SK-N-SH (cell line): ENCODE measurements at regions not wholly inside any gene's neighbourhood (a gene's known extent, or its start where the extent isn't known, plus 50 kb on each side); places are given as distances from the start of the nearest gene placed in this dataset.

ENCODE experiments used
- CTCF ChIA-PET: fragments of 300-600, 350-600 bp; formaldehyde crosslinking; extraction: SDS; loops from one replicate; lab custom pipeline; 2021; lab: Yijun Ruan, JAX
- POLR2A ChIA-PET: fragments of 350-600 bp; sonication (Branson Sonifier 250); formaldehyde crosslinking; extraction: SDS; loops from one replicate; lab custom pipeline; 2020; ENCODE audit warnings: antibody characterized with exemption, inconsistent platforms; lab: Yijun Ruan, JAX
- DNase-seq: peaks from one replicate; pipeline ENCODE4 v3.0.0; 2012
- H2AFZ ChIP-seq: fragments of 200-600 bp; sonication (generic); 2 replicates; pipeline ENCODE4 v1.8.1; 2016; ENCODE audit warnings: antibody characterized with exemption, mild to moderate bottlenecking, low read depth
- H3F3A ChIP-seq: fragments of 200-600 bp; sonication (generic); replicated peaks from 2 replicates; pipeline ENCODE3; 2016; ENCODE audit warnings: antibody characterized with exemption, mild to moderate bottlenecking; ENCODE audit not compliant: insufficient read depth
- H3K27ac ChIP-seq, 2 experiments: fragments of 200-500 bp in 1 of 2; fragments of 200-600 bp in 1 of 2; sonication (Bioruptor generic) in 1 of 2; sonication (generic), shearing (Covaris generic) in 1 of 2; 2 replicates each; pipeline versions ENCODE4 v1.5.1 to v1.6.1; 2014 to 2016; ENCODE audit warnings: low read depth in 2 of 2, inconsistent platforms in 1 of 2, low read length in 1 of 2, mild to moderate bottlenecking in 1 of 2, mixed read lengths in 1 of 2
- H3K27me3 ChIP-seq: fragments of 200-600 bp; sonication (generic), shearing (Covaris generic); 2 replicates; pipeline ENCODE4 v1.6.1; 2016; ENCODE audit warnings: mixed run types; ENCODE audit not compliant: insufficient read depth
- H3K36me3 ChIP-seq, 2 experiments: fragments of 200-500 bp in 1 of 2; fragments of 200-600 bp in 1 of 2; sonication (Bioruptor generic) in 1 of 2; sonication (generic) in 1 of 2; replicated peaks in 1 of 2; 2 replicates each; pipeline versions ENCODE3 to v1.5.1; 2014 to 2016; ENCODE audit warnings: low read length in 1 of 2, mild to moderate bottlenecking in 1 of 2; ENCODE audit not compliant: insufficient read depth in 2 of 2, control insufficient read depth in 1 of 2
- H3K4me1 ChIP-seq, 2 experiments: fragments of 200-500 bp in 1 of 2; fragments of 200-600 bp in 1 of 2; sonication (Bioruptor generic) in 1 of 2; sonication (generic), shearing (Covaris generic) in 1 of 2; 2 replicates each; pipeline versions ENCODE4 v1.5.1 to v1.6.1; 2014 to 2016; ENCODE audit warnings: low read depth in 1 of 2, low read length in 1 of 2, mixed run types in 1 of 2; ENCODE audit not compliant: insufficient read depth in 2 of 2, control insufficient read depth in 1 of 2
- H3K4me2 ChIP-seq: fragments of 200-600 bp; sonication (generic), shearing (Covaris generic); 2 replicates; pipeline ENCODE4 v1.6.1; 2017; ENCODE audit warnings: mixed run types
- H3K4me3 ChIP-seq, 2 experiments: fragments of 200-500 bp in 1 of 2; fragments of 200-600 bp in 1 of 2; sonication (Bioruptor generic) in 1 of 2; sonication (generic), shearing (Covaris generic) in 1 of 2; 2 replicates each; pipeline versions ENCODE4 v1.5.1 to v1.8.1; 2014 to 2016; ENCODE audit warnings: low read depth in 2 of 2, inconsistent platforms in 1 of 2, low read length in 1 of 2, mild to moderate bottlenecking in 1 of 2, mixed read lengths in 1 of 2, moderate library complexity in 1 of 2
- H3K79me2 ChIP-seq: fragments of 200-600 bp; sonication (generic); 2 replicates; pipeline ENCODE4 v1.8.1; 2017; ENCODE audit warnings: mild to moderate bottlenecking; ENCODE audit not compliant: insufficient read depth
- H3K9ac ChIP-seq: fragments of 200-600 bp; sonication (generic); 2 replicates; pipeline ENCODE4 v1.6.1; 2017; ENCODE audit warnings: mixed run types
- H3K9me2 ChIP-seq: fragments of 200-600 bp; sonication (generic); 2 replicates; pipeline ENCODE4 v1.6.1; 2017; ENCODE audit warnings: mixed run types
- H3K9me3 ChIP-seq: fragments of 200-600 bp; sonication (generic); 2 replicates; pipeline ENCODE4 v1.6.1; 2017; ENCODE audit warnings: mixed run types, mild to moderate bottlenecking, moderate library complexity
- H4K20me1 ChIP-seq: fragments of 200-600 bp; sonication (generic); 2 replicates; pipeline ENCODE4 v1.6.1; 2017; ENCODE audit warnings: mild to moderate bottlenecking, mixed run types; ENCODE audit not compliant: insufficient read depth
- EZH2phosphoT487 ChIP-seq: fragments of 200-600 bp; sonication (generic); IDR thresholded peaks from 2 replicates; pipeline ENCODE4 v1.6.1; 2017; ENCODE audit warnings: low read depth, mixed run types, mild to moderate bottlenecking, antibody characterized with exemption, moderate library complexity, borderline replicate concordance
- FOXJ3 ChIP-seq: sonication (generic); formaldehyde crosslinking; IDR thresholded peaks from 2 replicates; pipeline ENCODE4 v1.5.1; 2020; ENCODE audit warnings: mild to moderate bottlenecking, missing genetic modification reagents
- JUND ChIP-seq: IDR thresholded peaks from 2 replicates; pipeline ENCODE4 v1.4.0; 2012
- MEF2A ChIP-seq: IDR thresholded peaks from 2 replicates; pipeline ENCODE4 v1.4.0; 2012; ENCODE audit warnings: low read depth, borderline replicate concordance
- RAD21 ChIP-seq: IDR thresholded peaks from 2 replicates; pipeline ENCODE4 v1.6.1; 2012; ENCODE audit warnings: mild to moderate bottlenecking, low read length
- REST ChIP-seq: IDR thresholded peaks from 2 replicates; pipeline ENCODE4 v1.6.1; 2012; ENCODE audit warnings: mild to moderate bottlenecking, low read depth, low read length, moderate library complexity
- SIN3A ChIP-seq: IDR thresholded peaks from 2 replicates; pipeline ENCODE4 v1.6.1; 2012; ENCODE audit warnings: low read depth, mild to moderate bottlenecking, low read length, moderate library complexity, borderline replicate concordance
- TCF12 ChIP-seq: IDR thresholded peaks from 2 replicates; pipeline ENCODE4 v1.4.0; 2012
- USF2 ChIP-seq: fragments of 150-350 bp; IDR thresholded peaks from 2 replicates; pipeline ENCODE4 v1.6.1; 2017; ENCODE audit warnings: antibody characterized with exemption, low read length, low read depth, borderline replicate concordance
- ZBTB33 ChIP-seq: IDR thresholded peaks from 2 replicates; pipeline ENCODE4 v1.4.0; 2012; ENCODE audit warnings: low read depth, borderline replicate concordance
- WGBS: methylation state at CpG from one replicate; pipeline ENCODE4 v1.1.6; 2017; ENCODE audit warnings: low lambda C conversion rate; 5-methylcytosine and 5-hydroxymethylcytosine counted together

GRCh38 chr9:18346745-18347144, 127.2 kb upstream of the ADAMTSL1 start:
- Histone ChIP-seq H3K4me1 (0 out of 4 replicates have a peak, but pooled peaks cover 0 to 5% of the 10 kb centered on the region in 2 experiments), H3K27me3 (no peaks in the 10 kb centered on the region), H3K27ac (0 out of 4 replicates have a peak overlapping the region, but pooled peaks of 1 of the 2 experiments have one; percentile 12), H3F3A (no peaks in the 10 kb centered on the region), H3K79me2 (no peaks in the 10 kb centered on the region), H4K20me1 (no peaks in the 10 kb centered on the region), H3K9me3 (no peaks in the 10 kb centered on the region), H2AFZ (no peak overlapping the region), H3K9me2 (no peaks in the 10 kb centered on the region), H3K9ac (no peak overlapping the region), H3K4me2 (no peak overlapping the region)
- CTCF ChIA-PET = interaction anchor here (0.6 kb wide), 1 partner anchor 110 kb away, joined by 3 read pairs; no protein-coding TSS in a partner anchor
- DNase-seq = no peak
- 70% methylated on average over 3 of the region's 3 CpGs for whole genome bisulfite sequencing
- TF ChIP-seq JUND (no peak), RAD21 (no peak), FOXJ3 (CRISPR knock-in tag) (no peak), REST (no peak), TCF12 (no peak), MEF2A (no peak), SIN3A (no peak), USF2 (no peak), EZH2phosphoT487 (no peak), ZBTB33 (no peak)
- TF ChIP-seq, all 33 proteins: peak for 0
- H3K4me3 ChIP-seq = no peak overlapping the region
- POLR2A ChIA-PET = no interaction called here
- H3K36me3 ChIP-seq = no peaks in the 10 kb centered on the region
